ENCODE measurements at regions not wholly inside any gene's neighbourhood (a gene's known extent, or its start where the extent isn't known, plus 50 kb on each side); places are given as distances from the start of the nearest gene placed in this dataset.

DNA sequence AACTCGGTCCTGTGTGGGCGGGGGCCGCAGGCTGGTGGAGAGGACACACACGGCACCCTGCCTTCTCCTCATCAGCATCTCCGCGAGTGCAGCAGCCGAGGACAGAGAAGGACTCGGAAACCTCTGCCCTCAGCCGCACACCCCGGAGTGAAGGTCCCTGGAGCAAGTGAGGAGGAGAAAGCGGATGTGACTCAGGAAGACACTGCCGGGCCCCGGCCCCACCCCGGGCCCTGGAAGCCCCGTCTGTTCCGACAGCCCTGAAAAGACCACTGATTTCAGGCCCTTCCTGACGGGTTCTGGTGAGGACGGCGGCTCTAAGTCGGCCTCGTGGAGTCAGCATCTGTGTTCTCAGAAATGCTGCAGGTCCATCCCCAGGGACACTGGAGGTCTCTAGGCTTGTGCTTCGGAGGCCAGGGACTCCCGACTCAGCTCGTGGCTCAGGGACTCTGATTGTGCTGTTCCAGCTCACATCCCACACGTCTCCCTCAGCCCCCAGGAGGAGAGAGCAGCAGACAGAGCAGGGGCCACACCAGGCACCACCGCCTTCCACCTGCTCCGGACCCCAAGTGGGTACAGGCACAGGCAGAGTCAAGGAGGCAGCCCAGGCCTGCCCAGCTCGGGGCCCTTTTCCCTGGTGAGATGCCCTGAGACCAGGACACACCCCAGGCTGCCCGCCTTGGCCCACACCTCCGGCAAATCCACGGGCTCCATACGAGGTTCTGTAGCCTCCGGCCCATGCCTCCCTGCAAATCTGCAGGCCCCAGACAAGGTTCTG, 134.5 kb upstream of the NKX1-1 start:
- no peak for DNase-seq

DNA sequence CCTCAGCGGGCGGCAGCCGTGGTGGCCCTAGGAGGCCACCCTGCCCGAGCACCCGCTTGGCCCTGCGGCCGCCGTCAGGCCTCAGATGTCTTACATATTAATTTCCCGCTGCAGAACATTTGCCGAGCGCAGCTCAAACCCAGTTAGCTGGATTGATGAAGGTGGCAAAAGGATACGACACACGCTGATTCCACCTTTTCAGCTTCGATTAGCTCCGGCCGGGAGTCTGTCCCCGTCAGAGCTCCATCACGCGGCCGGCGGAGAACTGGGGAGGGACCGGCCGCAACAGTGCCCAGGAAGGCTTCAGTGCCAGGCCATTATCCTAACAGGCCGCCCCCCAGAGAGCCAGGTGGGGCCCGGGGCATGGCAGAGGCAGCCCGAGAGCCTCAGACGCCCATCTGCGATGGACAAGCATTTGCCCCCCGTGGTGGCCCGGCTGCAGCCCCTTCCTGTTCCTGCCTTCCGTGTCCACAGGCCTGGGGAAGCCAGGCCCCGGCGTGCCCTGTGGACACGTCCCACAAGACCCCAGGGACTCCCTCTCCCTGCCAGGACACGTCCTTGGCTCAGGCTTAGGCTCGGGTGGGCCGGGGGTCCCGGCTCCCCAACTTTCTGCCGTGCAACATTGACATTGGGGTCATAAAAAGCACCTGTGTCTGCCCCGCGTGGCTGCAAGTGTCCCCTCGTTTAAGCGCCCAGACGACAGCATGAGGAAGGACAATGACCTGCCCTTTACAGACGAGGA, 133.8 kb upstream of the NKX1-1 start:
- no peak for DNase-seq

DNA sequence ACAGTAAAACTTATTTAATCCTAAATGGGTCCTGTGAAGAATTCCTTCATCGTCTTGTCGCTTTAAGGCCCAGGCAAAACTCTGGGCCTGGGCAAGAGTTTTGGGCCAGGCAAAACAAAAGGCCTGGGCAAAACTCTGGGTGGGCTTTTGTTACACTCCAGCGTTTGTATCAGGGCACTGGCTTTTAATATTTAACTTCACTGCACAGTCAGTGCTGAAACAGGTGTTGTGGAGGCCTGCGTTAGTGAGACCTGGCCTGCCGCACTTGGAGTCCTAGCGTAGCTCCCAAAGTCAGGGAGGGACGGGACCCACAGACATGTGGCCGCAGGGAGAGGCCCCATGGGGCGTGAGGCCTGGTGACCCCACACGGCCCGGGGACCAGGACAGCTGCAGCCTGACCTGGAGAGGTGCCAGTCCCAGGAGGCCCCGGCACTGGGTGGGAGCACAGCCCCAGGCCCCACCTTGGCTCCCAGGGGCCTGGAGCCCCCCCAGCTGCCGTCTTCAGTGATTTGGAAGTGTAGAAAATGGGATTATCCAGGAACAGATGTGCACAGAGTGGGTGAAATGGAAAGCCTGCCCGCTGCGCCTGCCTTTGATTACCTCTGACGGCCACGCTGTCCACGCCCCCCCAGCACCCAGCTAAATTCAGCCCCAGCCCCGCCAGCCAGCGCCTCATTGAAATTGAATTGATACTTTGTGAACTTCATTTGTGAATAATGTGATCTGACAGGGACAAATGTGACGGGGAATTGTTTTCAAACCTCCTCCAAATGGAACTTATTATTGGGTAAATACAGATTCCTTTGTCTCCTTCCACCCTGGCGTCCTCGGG, 132.9 kb upstream of the NKX1-1 start:
- no peak for DNase-seq

DNA sequence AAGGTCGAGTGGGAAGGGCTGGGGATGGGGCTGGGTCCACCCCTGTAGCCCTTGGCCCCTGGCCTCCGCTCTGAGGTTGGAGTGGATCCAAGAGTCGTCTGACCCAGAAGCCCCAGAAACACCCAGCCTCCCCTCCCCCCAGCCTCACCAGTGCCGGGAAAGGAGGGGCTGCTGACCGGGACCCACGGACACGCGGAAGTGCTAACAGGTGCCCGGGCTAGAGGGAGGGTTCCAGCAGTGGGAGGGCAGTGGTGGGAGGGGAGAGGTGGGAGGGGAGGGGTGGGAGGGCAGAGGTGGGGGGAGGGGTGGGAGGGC, 131.8 kb upstream of the NKX1-1 start:
- no peak for DNase-seq

GRCh38 chr4:1537410-1538095, 131.3 kb upstream of the NKX1-1 start:
- DNase-seq: no peak

DNA sequence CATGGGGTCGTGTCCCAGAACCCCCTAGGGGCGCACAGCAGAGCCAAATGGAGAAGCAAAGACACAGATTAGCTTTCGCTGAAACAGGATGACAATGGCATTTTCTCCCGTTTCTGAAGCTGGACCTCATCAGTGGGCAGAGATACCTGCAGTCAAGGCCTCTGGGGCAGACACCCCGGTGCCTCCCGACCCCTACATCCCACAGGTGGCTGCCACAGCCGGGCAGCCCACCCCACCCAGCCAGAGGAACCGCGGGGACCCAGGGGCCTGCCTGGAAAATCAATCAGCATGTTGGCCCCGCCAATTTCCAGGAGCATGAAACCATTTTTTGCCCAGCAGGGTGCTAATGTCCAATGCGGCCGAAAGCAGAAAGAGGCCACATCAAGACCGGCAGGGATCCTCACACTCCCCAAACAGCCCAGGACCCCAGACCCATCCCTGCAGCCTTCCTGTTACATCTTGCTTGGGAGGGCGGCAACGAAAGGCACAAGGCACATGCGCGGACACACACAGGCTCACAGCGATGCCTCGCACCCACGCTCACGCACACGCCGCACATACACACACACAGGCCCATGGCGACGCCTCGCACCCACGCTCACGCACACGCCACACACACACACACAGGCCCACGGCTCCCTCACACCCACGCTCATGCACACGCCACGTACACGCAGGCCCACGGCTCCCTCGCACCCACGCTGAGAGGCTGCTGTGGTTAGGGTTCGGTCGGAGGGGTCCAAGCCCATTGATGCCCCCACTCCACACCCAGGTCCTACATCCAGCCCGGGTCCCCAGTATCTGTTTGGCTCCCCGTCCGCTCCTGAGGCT, 130.6 kb upstream of the NKX1-1 start:
- DNase-seq: no peak

GRCh38 chr4:1535926-1536578, 129.8 kb upstream of the NKX1-1 start:
- no peak for DNase-seq

DNA sequence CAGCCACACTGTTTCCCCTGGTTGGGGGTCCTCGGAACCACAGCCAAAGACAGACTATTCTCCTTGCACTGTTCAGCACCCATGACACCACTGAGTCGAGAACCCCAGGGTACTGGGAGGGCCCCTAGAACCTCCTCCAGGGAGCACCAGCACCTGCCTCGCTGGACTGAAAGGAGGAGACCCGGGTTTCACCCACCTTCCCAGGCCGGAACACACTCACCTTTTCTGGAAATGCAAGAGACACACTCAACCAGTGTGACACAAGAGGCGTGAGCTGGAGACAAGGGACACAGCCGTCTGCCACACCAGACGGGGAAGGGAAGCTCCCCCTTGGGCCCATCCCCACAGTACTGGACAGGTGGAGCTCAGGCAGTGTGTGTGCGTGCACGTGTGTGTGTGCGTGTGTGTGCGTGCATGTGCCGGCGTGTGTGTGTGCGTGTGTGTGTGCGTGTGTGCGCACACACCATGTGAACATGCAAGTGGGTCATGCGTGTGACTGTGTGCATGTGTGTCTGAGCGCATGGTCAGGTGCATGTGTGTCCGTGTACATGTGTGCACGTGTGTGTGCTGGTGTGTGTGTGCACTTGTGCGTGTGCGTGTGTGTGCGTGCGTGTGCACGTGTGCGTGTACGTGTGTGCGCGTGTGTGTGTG, 128.8 kb upstream of the NKX1-1 start:
- DNase-seq: no peak

- no peak for DNase-seq
Measured at GRCh38 chr4:1534095-1534872, 128.0 kb upstream of the NKX1-1 start.

- DNase-seq: no peak
Measured at GRCh38 chr4:1533501-1534064, 127.3 kb upstream of the NKX1-1 start.

GRCh38 chr4:1532549-1533395, 126.5 kb upstream of the NKX1-1 start:
- DNase-seq: no peak

GRCh38 chr4:1531683-1532548, 125.7 kb upstream of the NKX1-1 start:
- DNase-seq: no peak

- no peak for DNase-seq
Measured at GRCh38 chr4:1530356-1530755, 124.1 kb upstream of the NKX1-1 start.

DNA sequence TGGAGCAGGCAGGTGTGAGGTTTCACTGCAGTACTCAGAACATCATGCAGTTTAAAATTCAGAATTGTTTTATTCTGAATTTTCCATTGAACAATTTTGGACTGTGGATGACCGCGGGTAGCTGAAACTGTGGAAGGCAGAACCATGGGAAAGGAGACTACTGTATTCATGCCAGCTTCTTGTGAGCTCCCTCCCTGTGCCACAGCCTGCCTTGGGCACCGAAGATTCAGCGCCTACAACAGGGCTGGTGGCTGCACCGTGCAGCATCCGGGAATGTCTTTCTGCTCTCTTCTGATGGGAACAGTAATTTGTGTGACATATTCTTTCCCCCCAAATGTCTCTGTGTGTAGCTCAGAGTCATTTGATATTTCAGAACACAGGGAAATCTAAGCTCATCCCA, 118.5 kb upstream of the NKX1-1 start:
- DNase-seq: no peak

GRCh38 chr4:1523907-1524636, 117.8 kb upstream of the NKX1-1 start:
- no peak for DNase-seq

- DNase-seq: no peak
Measured at GRCh38 chr4:1523506-1523905, 117.3 kb upstream of the NKX1-1 start.

- DNase-seq: no peak
Measured at GRCh38 chr4:1523033-1523432, 116.8 kb upstream of the NKX1-1 start.

Measured in MV-4-11 (cell line).